ENCODE measurements at regions not wholly inside any gene's neighbourhood (a gene's known extent, or its start where the extent isn't known, plus 50 kb on each side); places are given as distances from the start of the nearest gene placed in this dataset.
"Not testable (repeated sequence)": the region's sequence is repeated elsewhere in the genome, so short reads cannot be mapped to it uniquely, and the experiment has no call there.

DNA sequence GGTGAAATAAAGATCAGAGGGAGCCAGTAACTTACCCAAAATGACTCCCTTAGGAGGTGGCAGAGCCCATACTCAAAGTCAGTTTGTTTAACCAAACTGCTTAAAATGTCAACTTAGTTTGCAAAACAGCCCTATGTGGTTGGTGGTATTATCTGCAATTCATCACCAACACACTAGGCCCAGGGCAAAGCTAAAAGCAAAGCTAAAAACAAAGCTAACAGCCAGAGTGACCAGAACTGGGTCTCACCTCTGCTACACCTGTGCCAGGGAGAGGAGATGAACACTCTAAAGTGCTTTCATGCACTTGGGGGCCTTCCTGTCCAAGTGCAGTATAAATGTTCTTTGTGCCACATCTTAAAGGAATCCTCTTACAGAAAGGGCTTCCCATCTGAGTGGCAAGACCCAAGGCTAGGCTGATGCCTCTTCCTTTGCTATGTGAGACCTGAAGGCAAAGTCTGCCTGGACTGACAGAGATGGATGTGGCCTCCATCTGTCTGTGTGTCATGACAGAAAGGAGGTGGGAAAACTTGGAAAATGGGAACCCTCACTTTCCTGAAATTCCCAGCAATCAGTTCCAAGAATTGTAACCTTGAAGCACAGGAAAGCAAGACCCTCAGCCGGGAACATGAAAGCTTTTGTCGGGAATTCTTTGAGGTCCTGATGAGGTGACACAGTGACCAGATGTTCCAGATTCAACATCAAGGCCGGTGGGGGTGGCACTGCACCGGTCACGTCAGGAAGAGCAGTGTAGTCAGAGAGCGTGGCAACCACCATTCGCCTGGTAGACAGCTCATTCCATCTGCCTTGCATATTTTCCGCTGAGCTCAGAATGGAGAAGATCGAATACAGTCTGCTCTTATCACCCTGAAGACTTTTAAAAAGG is 214.3 kb upstream of the PLGLB2 start:
- not testable (repeated sequence) for DNase-seq (ENCODE audit: low read depth in 1 of 2, low spot score in 1 of 2)

DNA sequence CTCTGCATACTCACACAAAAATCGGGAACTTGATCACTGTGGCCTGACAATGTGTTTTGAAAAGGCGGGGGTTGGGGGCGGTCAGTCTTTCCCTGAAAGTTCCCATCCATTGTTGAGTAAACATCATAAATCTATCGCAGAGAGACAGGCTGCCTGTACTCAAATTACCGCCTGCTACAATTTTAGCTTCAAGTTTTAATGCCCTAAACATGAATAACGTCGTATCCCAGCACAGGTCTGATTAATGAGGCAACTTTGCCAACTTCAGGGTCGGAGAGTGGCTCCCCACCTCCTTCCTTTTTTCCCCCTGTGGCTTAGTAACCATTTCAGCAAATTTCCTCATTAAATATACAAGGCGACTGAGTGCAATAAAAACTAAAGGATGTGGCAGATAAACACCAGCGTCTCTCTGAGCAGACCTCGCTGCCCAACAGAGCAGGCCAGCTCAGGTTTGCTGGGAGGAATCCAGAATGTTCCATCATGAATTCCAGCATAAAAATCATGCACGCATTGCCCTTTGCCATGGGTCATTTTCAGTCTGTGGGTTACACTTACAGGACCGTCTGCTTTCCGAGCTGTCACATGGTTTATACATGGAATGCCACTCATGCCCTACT is 213.5 kb upstream of the PLGLB2 start:
- not testable (repeated sequence) for DNase-seq (ENCODE audit: low read depth in 1 of 2, low spot score in 1 of 2)

DNA sequence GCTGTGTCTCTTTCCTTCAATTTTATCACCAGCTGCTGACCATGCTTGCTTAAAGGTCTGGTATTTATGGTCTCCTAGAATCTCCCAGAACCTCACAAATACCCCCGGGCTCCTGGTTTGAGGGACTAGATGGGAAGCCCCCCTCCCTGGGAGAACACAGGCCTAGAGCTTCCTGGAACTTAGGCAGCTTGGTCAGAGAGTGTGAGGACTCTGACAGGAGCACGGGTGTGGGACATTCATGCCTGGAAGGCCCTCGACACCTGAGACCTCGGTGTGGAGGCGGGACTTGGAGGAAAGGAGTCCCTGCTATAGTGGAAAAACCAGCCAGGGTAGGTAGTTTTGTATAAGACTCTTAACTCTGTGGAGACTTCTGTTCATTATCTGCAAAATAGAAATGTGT is 211.5 kb upstream of the PLGLB2 start:
- DNase-seq (ENCODE audit: low read depth in 1 of 2, low spot score in 1 of 2) = not testable (repeated sequence)

DNA sequence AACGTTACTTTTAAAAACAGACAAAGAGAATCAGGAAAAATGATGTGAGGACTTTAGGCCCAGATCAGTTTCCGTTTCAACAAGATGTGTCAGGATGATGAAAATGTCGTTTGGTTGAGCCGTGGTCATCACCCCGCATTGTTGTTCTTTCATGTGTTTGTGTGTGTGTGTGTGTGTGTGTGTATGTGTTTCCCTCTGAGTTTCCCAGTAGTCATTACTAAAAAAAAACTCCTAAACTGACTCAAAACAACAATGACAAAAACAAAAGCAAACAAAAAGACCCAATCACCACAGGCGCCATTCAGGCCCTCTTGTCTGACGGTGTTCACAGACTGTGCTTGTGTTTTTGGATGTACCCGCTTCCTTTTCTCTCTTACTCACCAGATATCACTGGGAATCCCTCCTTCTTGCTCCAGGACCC is 210.6 kb upstream of the PLGLB2 start:
- not testable (repeated sequence) for DNase-seq (ENCODE audit: low read depth in 1 of 2, low spot score in 1 of 2)

DNA sequence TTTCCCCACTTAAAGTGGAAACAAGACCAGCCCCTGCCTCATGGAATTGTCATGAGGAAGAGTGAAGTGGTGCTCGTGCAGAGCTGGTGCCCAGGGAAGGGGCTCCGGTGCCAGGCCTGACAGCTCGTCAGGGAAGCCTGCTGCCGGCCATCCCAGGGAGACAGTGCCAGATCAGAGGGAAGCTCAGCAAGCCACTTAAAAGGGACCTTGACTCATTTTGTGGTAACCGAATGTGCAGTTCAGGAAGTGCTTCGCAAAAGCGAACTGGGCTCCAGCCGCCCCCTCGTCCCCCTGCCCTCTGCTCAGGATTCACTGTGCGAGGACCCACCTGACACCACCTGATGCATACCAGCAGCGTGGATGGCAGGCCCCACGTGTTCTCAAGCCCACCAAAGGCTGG is 209.6 kb upstream of the PLGLB2 start:
- DNase-seq (ENCODE audit: low read depth in 1 of 2, low spot score in 1 of 2) = not testable (repeated sequence)

DNA sequence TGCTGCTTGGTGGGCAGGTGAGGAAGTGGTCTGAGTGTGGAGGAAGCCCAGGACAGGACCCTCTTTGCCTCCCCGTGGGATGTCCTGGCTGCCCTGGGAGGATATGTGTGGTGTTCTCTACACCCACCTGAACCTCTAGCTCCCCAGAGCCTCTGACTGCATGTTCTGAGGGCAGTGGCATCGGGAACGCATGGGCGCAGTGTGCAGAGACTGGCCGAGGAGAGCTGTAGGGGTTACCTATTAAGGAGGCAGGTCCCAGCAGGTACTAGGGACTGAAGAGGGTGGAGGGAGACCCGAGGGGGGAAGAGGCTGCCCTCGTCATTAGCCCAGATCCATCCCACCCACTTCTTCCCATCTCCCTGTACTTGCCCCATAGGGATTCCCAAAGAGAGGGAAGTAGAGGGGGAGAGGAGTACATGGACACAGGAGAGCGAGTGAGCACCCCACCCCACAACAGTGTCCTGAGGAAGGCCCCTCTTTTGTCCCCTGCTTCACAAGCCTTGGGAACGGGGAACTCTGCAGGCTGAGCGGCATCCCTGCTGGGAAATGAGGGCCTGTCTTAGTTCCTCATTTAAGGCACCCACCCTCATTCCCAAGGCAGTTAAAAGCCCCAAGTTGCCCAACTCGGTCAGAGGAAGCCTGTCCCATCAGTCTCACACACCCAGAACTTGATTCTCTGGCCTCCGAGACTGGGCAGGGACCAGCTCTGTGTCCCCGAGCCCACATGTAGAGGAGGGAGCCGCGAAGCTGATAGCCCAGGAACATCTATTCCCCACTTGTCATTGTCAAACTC is 208.5 kb upstream of the PLGLB2 start:
- not testable (repeated sequence) for DNase-seq (ENCODE audit: low read depth in 1 of 2, low spot score in 1 of 2)

DNA sequence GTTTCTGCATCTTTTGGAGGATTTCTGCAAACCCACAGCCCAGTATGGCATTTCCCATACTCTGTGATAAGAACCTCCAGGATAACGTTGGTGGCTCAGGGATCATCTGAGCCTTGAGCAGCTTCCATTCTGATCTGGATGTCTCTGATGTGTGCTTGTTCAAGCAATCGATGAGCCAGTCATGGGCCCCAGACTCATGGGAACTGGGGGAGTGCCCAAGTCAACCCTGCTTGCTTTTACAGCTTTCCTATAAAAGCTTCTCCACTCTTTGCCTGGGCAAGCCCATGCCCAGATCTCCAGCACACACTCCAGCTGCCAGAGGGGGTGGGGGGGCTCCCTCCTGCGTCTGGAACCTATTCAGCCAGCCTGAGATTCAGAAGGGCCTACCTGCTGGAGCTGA is 207.6 kb upstream of the PLGLB2 start:
- DNase-seq (ENCODE audit: low read depth in 1 of 2, low spot score in 1 of 2) = not testable (repeated sequence)

DNA sequence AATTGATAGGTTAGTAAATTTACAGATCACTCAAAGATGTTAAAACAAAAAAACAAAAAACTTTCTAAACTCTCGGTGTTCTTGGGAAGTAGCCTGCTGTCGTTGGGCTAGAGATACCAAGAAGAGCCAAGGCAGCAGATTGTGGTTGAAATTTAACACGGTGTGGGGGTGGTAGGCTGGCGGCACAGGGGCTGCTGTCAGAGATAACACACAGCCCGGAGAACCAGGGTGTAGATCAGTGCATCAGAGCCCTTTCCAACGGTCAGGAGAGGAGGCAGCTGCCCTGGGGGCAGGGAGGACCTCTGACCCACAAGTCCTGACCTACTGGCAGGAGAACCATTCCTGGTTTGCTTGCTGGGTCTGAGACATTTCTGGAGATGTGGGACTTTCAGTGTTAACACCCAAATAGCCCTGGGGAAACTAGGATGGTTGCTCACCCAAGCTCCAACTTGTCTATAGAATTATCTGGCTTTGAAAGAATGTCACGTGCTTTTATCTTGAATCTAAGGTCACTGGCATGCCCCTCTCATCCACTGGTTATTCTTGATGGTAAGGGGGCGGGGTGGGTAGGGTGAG is 205.2 kb upstream of the PLGLB2 start:
- not testable (repeated sequence) for DNase-seq (ENCODE audit: low read depth in 1 of 2, low spot score in 1 of 2)

DNA sequence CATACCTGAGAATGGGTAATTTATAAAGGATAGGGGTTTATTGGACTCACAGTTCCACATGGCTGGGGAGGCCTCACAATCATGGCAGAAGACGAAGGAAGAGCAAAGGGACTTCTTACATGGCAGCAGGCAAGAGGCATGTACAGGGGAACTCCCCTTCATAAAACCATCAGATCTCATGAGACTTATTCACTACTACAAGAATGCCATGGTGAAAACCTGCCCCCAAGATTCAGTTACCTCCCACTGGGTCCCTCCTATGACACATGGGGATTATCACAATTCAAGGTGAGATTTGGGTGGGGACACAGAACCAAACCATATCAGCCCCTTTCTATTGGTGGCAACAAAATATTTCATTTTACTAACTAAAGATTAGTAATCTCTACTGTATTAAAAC is 204.1 kb upstream of the PLGLB2 start:
- not testable (repeated sequence) for DNase-seq (ENCODE audit: low read depth in 1 of 2, low spot score in 1 of 2)

DNA sequence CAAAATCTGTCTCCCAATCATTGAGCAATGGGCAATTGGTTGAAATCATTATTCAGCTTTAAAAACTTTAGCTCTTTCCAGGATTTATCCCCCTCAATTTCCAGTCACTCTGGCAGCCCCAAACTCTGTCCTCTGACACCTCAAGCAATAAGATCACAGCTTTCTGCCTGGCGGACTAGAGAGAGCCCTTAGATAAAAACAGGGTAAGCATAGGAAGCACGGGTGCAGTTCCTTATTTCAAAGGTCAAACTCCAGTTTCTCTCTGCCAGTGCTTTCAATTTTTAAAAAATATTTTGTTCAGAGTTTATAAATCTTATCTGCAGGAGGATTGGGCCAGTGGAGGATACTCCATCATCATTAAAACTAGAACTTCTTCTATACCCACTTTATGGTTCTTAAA is 200.8 kb upstream of the PLGLB2 start:
- not testable (repeated sequence) for DNase-seq (ENCODE audit: low read depth in 1 of 2, low spot score in 1 of 2)

DNA sequence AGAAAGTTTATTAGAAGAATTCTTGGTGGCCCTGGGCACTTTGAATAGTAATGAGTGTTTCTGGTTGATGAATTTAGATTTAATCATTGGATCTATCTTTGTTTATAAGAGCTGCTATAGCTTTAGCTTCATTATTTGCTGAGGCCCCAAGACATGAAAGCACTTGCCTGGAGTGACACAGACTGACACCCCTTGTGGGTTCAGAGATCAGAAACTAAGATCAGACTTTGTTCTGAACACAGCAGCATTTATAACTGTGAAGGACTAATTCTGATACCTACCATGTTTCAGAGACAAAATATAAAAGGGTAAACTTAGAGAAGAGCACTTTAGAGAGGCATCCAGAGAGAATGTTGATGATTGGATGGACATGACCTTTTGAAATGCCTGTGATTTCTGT is 199.9 kb upstream of the PLGLB2 start:
- not testable (repeated sequence) for DNase-seq (ENCODE audit: low read depth in 1 of 2, low spot score in 1 of 2)

DNA sequence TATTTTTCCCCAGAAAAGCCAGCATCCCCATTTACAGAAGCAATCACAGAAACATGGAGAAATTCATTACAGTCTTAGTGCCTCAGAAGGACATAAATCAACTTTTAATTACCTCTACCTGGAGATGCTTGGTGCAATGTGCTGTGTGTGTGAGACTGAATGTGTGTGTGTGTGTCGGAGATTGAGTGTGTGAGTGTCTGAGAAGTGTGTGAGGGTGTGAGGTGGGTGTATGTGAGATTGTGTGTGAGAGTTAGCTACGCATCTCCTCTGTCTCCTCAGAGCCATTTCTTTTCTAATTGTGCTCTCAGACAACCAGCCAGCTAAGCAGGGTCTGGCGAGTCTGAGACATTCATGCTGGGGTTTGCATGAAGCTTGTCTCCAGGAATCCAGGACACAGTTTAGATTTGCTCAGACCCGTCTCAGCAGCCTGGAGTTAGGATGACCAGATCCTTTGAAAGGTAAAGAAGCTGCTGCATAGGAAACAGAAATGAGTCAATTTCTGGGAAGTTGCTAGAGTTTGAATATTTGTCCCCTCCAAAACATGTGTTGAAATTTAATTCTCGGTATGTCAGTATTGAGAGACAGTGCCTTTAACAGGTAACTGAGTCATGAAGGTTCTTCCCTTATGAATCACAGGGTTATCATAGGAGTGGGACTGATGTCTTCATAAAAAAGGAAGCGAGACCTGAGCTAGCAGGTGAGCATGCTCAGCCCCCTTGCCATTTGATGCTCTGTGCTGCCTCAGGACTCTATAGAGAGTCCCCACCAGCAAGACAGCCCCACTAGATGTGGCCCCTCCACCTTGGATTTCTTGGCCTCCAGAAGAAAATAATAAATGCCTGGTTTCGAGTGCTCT is 199.0 kb upstream of the PLGLB2 start:
- DNase-seq (ENCODE audit: low read depth in 1 of 2, low spot score in 1 of 2) = not testable (repeated sequence)

DNA sequence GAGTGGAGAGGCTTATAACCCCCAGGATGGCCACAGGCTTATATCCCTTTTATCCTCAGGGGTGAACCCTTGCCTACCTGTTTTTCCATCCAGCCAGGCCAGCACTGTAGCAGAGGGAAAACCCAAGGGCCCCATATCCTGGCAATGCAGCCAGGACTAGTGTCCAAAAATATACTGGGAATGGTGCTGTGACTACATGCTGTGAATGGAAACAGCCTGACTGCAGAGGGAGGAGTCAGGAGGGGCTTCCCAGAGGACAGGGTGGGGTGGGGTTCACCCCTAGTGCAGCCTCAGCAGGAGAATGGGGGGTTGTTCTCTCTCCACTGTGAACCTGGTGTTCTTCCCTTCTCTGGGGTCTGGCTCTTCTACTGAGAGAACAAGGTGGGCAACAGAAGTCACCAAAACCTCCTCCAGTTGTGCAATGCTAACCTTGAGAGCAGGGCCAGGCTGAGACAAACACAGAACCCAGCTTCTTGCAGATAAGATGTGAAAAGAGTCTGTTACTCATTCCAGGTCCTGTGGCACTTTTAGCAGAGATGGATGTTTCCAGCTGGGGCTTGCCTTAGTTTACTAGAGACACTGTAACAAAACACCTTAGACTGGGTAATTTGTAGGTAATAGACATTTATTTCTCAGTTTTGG is 198.2 kb upstream of the PLGLB2 start:
- not testable (repeated sequence) for DNase-seq (ENCODE audit: low read depth in 1 of 2, low spot score in 1 of 2)

DNA sequence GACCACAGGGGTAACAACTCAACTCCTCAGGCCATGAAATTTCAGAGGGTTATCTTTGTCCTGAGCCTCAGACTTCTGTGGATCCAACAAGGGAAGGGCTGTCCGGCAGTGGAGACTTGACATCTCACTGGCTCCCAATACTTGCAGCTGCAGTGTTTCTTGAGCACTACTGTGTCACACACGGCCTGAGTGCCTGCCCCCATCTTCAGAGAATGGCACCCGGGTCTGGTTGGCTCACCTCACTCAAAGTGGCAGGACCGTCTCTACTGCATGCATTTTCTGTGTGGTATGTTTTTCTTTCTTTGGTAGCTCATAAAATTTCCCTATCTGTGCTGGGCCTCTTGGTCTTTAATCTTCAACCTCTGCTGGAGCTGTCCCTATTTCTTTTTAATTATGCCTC is 193.2 kb upstream of the PLGLB2 start:
- DNase-seq (ENCODE audit: low read depth in 1 of 2, low spot score in 1 of 2) = not testable (repeated sequence)

DNA sequence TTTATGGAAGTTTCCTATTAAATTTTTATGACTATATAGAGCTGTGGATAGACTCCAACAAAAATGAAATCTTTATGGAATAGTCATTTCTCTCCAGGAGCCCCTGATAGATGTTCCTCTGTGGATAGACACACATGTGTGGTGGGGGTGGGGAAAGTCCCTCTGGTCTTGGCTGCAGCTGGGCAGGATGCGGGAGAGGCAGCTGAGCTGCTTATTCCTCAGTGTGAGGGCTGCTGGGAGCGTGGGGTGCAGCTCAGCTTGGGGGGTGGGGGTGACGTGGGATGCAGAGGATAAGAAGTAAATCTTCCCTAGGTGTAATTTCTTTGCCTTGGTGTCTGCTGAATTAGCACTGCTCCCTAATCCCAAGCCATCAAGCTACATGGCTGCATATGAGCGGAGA is 192.8 kb upstream of the PLGLB2 start:
- not testable (repeated sequence) for DNase-seq (ENCODE audit: low read depth in 1 of 2, low spot score in 1 of 2)

DNA sequence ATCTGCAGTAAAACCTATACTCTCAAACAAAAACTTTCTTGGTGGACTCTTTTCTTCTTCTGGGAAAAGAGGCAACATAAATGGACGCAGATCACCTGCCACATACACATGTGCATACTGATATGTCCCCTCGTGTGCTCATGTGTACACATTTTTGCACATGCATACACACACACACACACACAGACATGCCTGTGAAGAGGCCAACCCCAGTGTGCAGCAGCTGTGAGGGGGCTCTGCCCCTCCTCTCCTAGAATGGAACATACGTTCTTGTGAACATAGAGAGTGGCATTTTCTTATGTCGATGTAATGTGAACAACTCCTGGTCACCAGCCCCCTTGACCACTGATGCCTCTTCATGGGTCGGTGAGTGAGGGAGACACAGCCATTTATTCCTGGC is 188.9 kb upstream of the PLGLB2 start:
- DNase-seq (ENCODE audit: low read depth in 1 of 2, low spot score in 1 of 2) = not testable (repeated sequence)

DNA sequence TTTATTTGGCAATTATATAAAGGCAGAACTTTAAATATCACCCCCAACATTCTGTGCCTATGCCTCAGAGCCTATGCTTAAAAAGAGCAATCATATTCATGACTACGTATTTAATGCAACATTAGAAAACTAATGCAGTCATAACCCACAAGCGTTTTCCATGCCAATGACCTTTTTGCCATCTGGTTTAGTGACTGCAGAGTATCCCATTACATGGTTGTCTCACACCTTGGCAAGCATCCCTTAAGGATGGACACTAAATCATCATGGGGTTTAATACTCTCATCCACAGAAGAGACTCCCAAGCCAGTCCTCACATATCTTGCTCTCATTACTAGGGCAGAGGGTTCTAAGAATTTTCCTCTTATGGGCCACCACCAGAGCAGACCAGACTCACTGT is 188.2 kb upstream of the PLGLB2 start:
- DNase-seq (ENCODE audit: low read depth in 1 of 2, low spot score in 1 of 2) = not testable (repeated sequence)

DNA sequence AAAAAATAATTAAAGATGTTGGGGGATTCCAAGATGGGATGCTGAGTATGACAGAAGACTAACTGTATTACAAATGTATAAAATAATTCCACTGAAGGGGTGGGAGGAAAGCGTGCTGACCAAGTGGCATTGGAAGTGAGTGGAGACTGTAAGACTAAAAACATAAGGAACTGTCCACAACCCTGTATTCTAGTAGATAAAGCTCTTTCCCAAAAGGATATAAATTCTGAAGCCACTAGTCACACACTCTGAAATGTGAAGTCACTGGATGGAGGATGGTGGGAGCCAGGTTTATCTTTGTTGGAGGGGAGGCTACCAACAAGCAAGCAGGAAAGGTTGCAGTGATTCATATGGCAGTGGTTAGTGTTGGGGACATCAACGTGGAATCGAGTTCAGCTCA is 182.8 kb upstream of the PLGLB2 start:
- DNase-seq (ENCODE audit: low read depth in 1 of 2, low spot score in 1 of 2) = not testable (repeated sequence)

DNA sequence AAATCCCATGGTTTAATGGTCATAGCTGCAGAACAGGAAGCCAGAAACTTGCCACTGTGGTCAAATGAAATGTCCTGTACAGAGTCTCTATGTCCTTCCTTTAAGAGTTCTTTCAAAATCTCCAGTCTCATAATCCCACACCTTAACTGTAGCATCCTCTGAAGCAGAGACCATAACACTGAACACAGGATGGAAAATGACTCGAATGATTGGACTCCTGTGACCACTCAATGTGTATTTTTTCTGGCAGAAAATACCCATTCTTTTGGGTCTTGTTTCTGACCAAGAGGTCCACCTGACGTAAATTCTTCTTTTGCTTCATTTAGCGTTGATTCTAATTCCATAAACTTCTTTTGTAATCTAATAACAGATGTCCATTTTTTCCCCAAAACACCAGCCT is 181.4 kb upstream of the PLGLB2 start:
- not testable (repeated sequence) for DNase-seq (ENCODE audit: low read depth in 1 of 2, low spot score in 1 of 2)

DNA sequence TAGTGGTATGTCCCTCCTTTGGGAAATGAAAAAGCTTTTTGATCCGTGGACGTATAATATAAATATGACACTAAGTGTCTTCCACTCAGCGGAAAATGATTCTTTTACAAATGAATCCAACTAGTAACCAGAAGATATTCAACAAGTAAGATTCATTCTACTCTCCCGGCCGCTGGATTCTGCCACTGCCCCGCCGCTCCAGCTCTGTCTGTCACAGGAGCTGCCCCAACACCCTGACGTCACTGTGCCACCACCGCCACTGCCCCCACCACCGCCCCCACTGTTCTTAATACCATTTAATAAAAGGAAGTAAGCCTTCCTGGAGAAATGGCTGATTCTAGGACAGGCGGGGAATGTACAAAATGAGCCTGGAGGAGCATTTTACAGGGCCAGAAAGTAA is 180.8 kb upstream of the PLGLB2 start:
- DNase-seq (ENCODE audit: low read depth in 1 of 2, low spot score in 1 of 2) = not testable (repeated sequence)

Data from activated T-helper 1 cell treated with anti-CD3 and anti-CD28 coated beads, Interleukin-2, amount 50 U/mL, for 16 hours (primary cell).